ENCODE measurements at regions not wholly inside any gene's neighbourhood (a gene's known extent, or its start where the extent isn't known, plus 50 kb on each side); places are given as distances from the start of the nearest gene placed in this dataset.

- no peak for TF ChIP-seq POLR2A (IDR thresholded peaks at IDR 0.05; ENCODE audit: low read depth, low read length)
- no peak for TF ChIP-seq POLR2AphosphoS5 (IDR thresholded peaks at IDR 0.05; ENCODE audit: low read depth, low read length)
Observed at GRCh38 chr4:189516902-189517301, 423.8 kb upstream of the FRG1 start.

Data from GM12892 (cell line).